PC-3 (cell line): ENCODE measurements at regions not wholly inside any gene's neighbourhood (a gene's known extent, or its start where the extent isn't known, plus 50 kb on each side); places are given as distances from the start of the nearest gene placed in this dataset.

Experiments
- ATAC-seq: fragments of 200-7000 bp; cut with Tn5 transposase; 2 replicates; pipeline ENCODE4 v1.9.1; 2020; ENCODE audit warnings: mild to moderate bottlenecking, moderate library complexity
- BruUV-seq: library from RNA; stranded (reverse); fragments of 400-500 nt; replicated peaks from 2 replicates; lab custom pipeline; 2021; lab: Mats Ljungman, UMichigan
- CTCF ChIA-PET: fragments of 300-600 bp; sonication (Branson Sonifier 250); formaldehyde crosslinking; loops from one replicate; lab custom pipeline; 2022; ENCODE audit warnings: antibody characterized with exemption; lab: Charles Lee
- POLR2A ChIA-PET: fragments of 300-600 bp; sonication (Branson Sonifier 250); formaldehyde crosslinking; loops from one replicate; lab custom pipeline; 2022; ENCODE audit warnings: antibody characterized with exemption; ENCODE audit not compliant: unreplicated experiment; lab: Charles Lee
- DNase-seq: peaks from one replicate; pipeline ENCODE4 v3.0.0-alpha.2; 2015
- H2AFZ ChIP-seq: fragments of 300-600 bp; sonication (generic); 2 replicates; pipeline ENCODE4 v1.6.0; 2016; ENCODE audit warnings: antibody characterized with exemption, low read length
- H3F3A ChIP-seq: fragments of 300-600 bp; sonication (generic); one replicate; pipeline ENCODE4 v1.6.0; 2017; ENCODE audit warnings: antibody characterized with exemption, low read length, control low read depth, mild to moderate bottlenecking; ENCODE audit not compliant: unreplicated experiment
- H3K27ac ChIP-seq: fragments of 300-600 bp; sonication (generic); 2 replicates; pipeline ENCODE4 v1.5.1; 2016; ENCODE audit warnings: mild to moderate bottlenecking, low read length
- H3K27me3 ChIP-seq: fragments of 300-600 bp; sonication (generic); 2 replicates; pipeline ENCODE4 v1.6.1; 2016; ENCODE audit warnings: low read length, mixed read lengths
- H3K36me3 ChIP-seq: fragments of 300-600 bp; sonication (generic); 2 replicates; pipeline ENCODE4 v1.6.1; 2016; ENCODE audit warnings: low read depth, mixed run types, low read length, mixed read lengths
- H3K4me1 ChIP-seq: fragments of 300-600 bp; sonication (generic); 2 replicates; pipeline ENCODE4 v1.5.1; 2016; ENCODE audit warnings: low read length; ENCODE audit not compliant: insufficient read depth
- H3K4me2 ChIP-seq: fragments of 300-600 bp; sonication (generic); 2 replicates; pipeline ENCODE4 v1.6.0; 2016; ENCODE audit warnings: low read length
- H3K4me3 ChIP-seq: fragments of 300-600 bp; sonication (generic); 2 replicates; pipeline ENCODE4 v1.5.1; 2016; ENCODE audit warnings: mild to moderate bottlenecking, low read length, mixed read lengths
- H3K79me2 ChIP-seq: fragments of 300-600 bp; sonication (generic); 2 replicates; pipeline ENCODE4 v1.6.1; 2017; ENCODE audit warnings: low read length, mixed read lengths
- H3K9ac ChIP-seq: fragments of 300-600 bp; sonication (generic); 2 replicates; pipeline ENCODE4 v1.6.0; 2016; ENCODE audit warnings: mild to moderate bottlenecking, low read length
- H3K9me2 ChIP-seq: fragments of 300-600 bp; sonication (generic); replicated peaks from 2 replicates; pipeline ENCODE4 v1.6.1; 2016; ENCODE audit warnings: mixed run types, low read length, mixed read lengths
- H3K9me3 ChIP-seq: fragments of 300-600 bp; sonication (generic); 2 replicates; pipeline ENCODE4 v1.6.1; 2016; ENCODE audit warnings: low read length, mixed read lengths
- H4K20me1 ChIP-seq: fragments of 300-600 bp; sonication (generic); 2 replicates; pipeline ENCODE4 v1.6.1; 2016; ENCODE audit warnings: low read length, mixed read lengths
- EZH2 ChIP-seq: fragments of 300-600 bp; sonication (generic); IDR thresholded peaks from one replicate; pipeline ENCODE4 v1.6.1; 2017; ENCODE audit warnings: antibody characterized with exemption, mild to moderate bottlenecking, low read length; ENCODE audit not compliant: unreplicated experiment
- EZH2phosphoT487 ChIP-seq: fragments of 300-600 bp; sonication (generic); IDR thresholded peaks from 2 replicates; pipeline ENCODE4 v1.6.1; 2018; ENCODE audit warnings: mild to moderate bottlenecking, antibody characterized with exemption, low read length, borderline replicate concordance
- intact Hi-C: fragments of 100-400 bp; cut with micrococcal nuclease; formaldehyde crosslinking; loops from 2 replicates; pipeline ENCODE4 v1.9.0; 2023
- TF ChIP-seq, protein P1 (sequence below): fragments of 300-600 bp; sonication (generic); conservative IDR thresholded peaks from 2 replicates; pipeline ENCODE4 v1.5.1; 2017; ENCODE audit warnings: antibody characterized with exemption, low read depth, mild to moderate bottlenecking, low read length

GRCh38 chr6:760982-761955 is 68.3 kb upstream of the EXOC2 start:
- ChIA-PET CTCF (interaction anchor here (0.5 kb wide), 1 partner anchor 41 kb away, joined by 4 read pairs; no protein-coding TSS in a partner anchor), POLR2A (no interaction called here)
- intact Hi-C loops: no loop called here
- no peaks in the 10 kb centered on the region for H3K9me3 ChIP-seq
- H3K9ac ChIP-seq: no peak overlapping the region
- peak overlapping the region; percentile 39 for H2AFZ ChIP-seq
- peak overlapping the region; percentile 42 for H3K4me3 ChIP-seq
- TF ChIP-seq EZH2: no peak
- TF ChIP-seq EZH2phosphoT487: no peak
- TF ChIP-seq, protein P1, sequence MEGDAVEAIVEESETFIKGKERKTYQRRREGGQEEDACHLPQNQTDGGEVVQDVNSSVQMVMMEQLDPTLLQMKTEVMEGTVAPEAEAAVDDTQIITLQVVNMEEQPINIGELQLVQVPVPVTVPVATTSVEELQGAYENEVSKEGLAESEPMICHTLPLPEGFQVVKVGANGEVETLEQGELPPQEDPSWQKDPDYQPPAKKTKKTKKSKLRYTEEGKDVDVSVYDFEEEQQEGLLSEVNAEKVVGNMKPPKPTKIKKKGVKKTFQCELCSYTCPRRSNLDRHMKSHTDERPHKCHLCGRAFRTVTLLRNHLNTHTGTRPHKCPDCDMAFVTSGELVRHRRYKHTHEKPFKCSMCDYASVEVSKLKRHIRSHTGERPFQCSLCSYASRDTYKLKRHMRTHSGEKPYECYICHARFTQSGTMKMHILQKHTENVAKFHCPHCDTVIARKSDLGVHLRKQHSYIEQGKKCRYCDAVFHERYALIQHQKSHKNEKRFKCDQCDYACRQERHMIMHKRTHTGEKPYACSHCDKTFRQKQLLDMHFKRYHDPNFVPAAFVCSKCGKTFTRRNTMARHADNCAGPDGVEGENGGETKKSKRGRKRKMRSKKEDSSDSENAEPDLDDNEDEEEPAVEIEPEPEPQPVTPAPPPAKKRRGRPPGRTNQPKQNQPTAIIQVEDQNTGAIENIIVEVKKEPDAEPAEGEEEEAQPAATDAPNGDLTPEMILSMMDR: no peak
- ATAC-seq (peak; percentile 82), DNase-seq (peak; percentile 15)
- H3K4me2 ChIP-seq: peak overlapping the region; percentile 66
- no TSS peak for BruUV-seq
- H3K4me1 ChIP-seq: no peaks in the 10 kb centered on the region; the same call in 1 of the 2 replicates
- H3K27me3 ChIP-seq: peaks cover 74% of the 10 kb centered on the region
- H3K36me3 ChIP-seq: no peaks in the 10 kb centered on the region
- H4K20me1 ChIP-seq: no peaks in the 10 kb centered on the region
- no peaks in the 10 kb centered on the region for H3F3A ChIP-seq
- H3K79me2 ChIP-seq: no peaks in the 10 kb centered on the region
- H3K9me2 ChIP-seq: no peaks in the 10 kb centered on the region
- H3K27ac ChIP-seq: no peak overlapping the region

DNA sequence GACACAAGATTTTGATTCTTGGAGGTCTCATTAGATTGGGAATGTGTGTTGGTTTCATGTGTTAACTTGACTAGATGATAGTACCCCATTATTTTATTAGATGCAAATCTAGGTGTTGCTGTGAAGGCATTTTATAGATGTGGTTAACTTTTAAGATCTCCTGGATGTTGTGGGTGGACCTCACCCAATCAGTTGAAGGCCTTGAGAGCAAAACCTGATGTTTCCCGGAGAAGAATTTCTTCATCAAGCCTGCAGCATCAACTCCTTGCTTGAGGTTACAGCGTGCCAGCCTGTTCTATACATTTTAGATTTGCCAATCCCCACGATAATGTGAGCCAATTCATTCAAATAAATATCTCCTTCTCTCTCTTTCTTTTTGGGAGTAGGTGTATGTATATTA is 66.8 kb upstream of the EXOC2 start:
- TF ChIP-seq EZH2 (no peak), EZH2phosphoT487 (no peak)
- TF ChIP-seq, protein P1: no peak
- H3K4me2 ChIP-seq: no peak overlapping the region
- no peak for ATAC-seq
- CTCF ChIA-PET: no interaction called here
- POLR2A ChIA-PET: no interaction called here
- H3F3A ChIP-seq: no peaks in the 10 kb centered on the region
- BruUV-seq: no TSS peak
- H3K9me2 ChIP-seq: no peaks in the 10 kb centered on the region
- no peaks in the 10 kb centered on the region for H3K79me2 ChIP-seq
- H2AFZ ChIP-seq: no peak overlapping the region
- no peaks in the 10 kb centered on the region for H4K20me1 ChIP-seq
- H3K27me3 ChIP-seq: peaks cover 71% of the 10 kb centered on the region
- H3K9me3 ChIP-seq: no peaks in the 10 kb centered on the region
- intact Hi-C loops: no loop called here
- H3K4me3 ChIP-seq: no peak overlapping the region
- no peak overlapping the region for H3K9ac ChIP-seq
- H3K4me1 ChIP-seq: no peaks in the 10 kb centered on the region; the same call in 1 of the 2 replicates
- no peak for DNase-seq
- no peaks in the 10 kb centered on the region for H3K36me3 ChIP-seq
- no peak overlapping the region for H3K27ac ChIP-seq

DNA sequence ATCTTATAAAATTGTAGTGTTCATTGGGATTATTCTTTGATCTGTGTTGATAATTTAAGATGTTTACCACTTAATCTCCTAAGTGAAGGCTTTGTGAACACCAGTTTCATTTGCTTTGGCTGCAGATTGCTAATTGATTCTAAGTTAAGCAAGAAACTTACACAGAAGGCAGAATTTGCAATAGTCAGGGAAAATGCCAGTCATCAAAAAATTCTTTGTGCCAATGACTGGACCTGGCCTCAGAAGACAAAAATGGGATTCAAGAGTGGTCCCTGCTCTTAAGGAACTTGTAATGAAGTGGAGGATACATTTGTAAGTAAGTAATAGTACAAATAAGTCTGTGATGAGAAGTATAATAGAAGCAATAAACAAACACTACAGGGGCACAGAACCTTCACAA is 63.3 kb upstream of the EXOC2 start:
- no peak overlapping the region for H2AFZ ChIP-seq
- H3K36me3 ChIP-seq: no peaks in the 10 kb centered on the region
- H3K4me3 ChIP-seq: no peak overlapping the region
- intact Hi-C loops: no loop called here
- CTCF ChIA-PET: no interaction called here
- H3K79me2 ChIP-seq: no peaks in the 10 kb centered on the region
- no peaks in the 10 kb centered on the region for H3F3A ChIP-seq
- H3K9ac ChIP-seq: no peak overlapping the region
- no peak overlapping the region for H3K4me2 ChIP-seq
- TF ChIP-seq, protein P1: no peak
- no peak for TF ChIP-seq EZH2phosphoT487
- TF ChIP-seq EZH2: no peak
- no peaks in the 10 kb centered on the region for H4K20me1 ChIP-seq
- DNase-seq (no peak), ATAC-seq (no peak)
- no TSS peak for BruUV-seq
- no peaks in the 10 kb centered on the region for H3K9me3 ChIP-seq
- H3K27me3 ChIP-seq: peaks cover 61% of the 10 kb centered on the region
- POLR2A ChIA-PET: no interaction called here
- no peaks in the 10 kb centered on the region for H3K9me2 ChIP-seq
- H3K4me1 ChIP-seq: no peaks in the 10 kb centered on the region; the same call in 1 of the 2 replicates
- no peak overlapping the region for H3K27ac ChIP-seq
